ENCODE measurements at regions not wholly inside any gene's neighbourhood (a gene's known extent, or its start where the extent isn't known, plus 50 kb on each side); places are given as distances from the start of the nearest gene placed in this dataset.

- DNase-seq = no peak
- intact Hi-C loops (cut with DNase I, micrococcal nuclease) = no loop called here
- ATAC-seq = no peak
These were observed 1033.9 kb downstream of the NLGN4X start for GRCh38 chrX:5194806-5195205.

GRCh38 chrX:5180135-5180741, 1048.4 kb downstream of the NLGN4X start:
- no peak for ATAC-seq
- no peak for DNase-seq
- intact Hi-C loops (cut with DNase I, micrococcal nuclease) = no loop called here

- no peak for DNase-seq
- intact Hi-C loops (cut with DNase I, micrococcal nuclease) = no loop called here
- ATAC-seq = no peak
These were observed 1051.9 kb downstream of the NLGN4X start for GRCh38 chrX:5176766-5177165.

DNA sequence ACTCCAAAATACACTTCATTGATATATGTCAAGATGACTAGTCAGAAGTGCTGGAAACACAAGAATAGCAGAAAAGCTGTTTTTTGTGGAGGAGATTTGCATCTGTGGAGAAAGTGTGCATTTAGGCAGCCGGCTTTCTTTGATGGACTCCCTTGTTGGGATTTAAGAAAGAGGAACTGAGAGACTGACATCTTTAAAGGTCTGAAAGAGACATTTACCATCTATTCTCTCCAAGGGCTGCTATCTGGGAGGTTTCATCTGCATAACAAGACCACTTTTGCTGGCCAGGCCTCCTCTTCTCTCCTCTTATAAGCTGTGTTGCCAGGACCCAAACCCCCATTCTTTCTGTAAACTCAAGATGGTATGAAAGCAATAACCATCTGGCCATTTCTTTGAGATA, 1065.0 kb downstream of the NLGN4X start:
- DNase-seq (no peak), ATAC-seq (no peak)
- intact Hi-C loops (cut with DNase I, micrococcal nuclease) = no loop called here

GRCh38 chrX:5155301-5155700, 1073.4 kb downstream of the NLGN4X start:
- ATAC-seq (no peak), DNase-seq (no peak)
- intact Hi-C loops (cut with DNase I, micrococcal nuclease) = no loop called here

DNA sequence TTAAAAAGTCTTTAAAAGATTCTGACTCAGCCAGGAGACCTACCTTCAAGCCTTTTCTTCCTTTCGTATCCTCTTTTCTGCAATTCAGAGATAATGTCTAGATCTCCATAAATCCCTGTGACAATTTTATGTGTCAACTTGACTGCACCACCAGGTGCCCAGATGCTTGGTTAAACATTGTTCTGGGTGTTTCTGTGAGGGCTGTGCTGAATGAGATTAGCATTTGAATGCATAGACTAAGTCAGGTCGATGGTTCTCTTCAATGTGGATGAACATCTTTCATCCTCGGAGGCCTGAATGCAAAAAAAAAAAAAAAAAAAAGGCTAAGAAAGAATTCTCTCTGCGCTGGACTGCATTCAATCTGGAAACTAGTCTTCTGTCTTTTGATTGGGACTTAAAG, 1082.7 kb downstream of the NLGN4X start:
- intact Hi-C loops (cut with DNase I, micrococcal nuclease) = no loop called here
- no peak for ATAC-seq
- DNase-seq = no peak

DNA sequence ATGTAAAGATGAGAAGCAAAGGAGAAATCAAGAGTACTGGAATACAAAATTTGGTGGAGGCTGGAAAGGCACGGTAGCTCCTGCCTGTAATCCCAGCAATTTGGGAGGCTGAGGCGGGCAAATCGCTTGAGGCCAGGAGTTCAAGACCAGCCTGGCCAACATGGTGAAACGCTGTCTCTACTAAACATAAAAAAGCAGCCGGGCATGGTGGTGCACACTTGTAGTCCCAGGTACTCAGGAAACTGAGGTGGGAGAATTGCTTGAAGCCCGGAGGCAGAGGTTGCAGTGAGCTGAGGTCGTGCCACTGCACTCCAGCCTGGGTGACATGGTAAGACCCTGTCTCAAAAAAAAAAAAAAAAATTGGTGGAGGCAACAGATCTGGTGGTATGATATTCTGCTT, 1086.0 kb downstream of the NLGN4X start:
- intact Hi-C loops (cut with DNase I, micrococcal nuclease) = no loop called here
- ATAC-seq = no peak
- DNase-seq = no peak

DNA sequence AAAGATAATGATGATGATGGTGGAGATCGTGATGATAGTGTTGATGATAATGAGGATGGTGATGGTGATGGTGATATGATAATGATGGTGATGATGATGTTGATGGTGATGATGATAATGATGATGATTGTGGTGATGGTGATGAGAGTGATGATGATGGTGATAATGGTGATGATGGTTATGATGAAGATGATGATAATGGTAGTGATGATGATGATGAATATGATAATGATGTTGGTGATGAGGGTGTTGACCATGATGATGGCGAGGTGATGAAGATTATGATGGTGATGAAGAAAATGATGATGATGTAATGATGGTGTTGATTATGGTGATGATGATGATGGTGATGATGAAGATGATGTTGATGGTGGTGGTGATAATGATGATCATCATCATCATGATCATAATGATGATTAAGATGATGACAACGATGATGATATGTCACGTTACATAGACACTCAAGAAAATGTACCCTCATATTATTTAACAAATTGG, 1106.4 kb downstream of the NLGN4X start:
- intact Hi-C loops (cut with DNase I, micrococcal nuclease) = no loop called here
- ATAC-seq = no peak
- no peak for DNase-seq

DNA sequence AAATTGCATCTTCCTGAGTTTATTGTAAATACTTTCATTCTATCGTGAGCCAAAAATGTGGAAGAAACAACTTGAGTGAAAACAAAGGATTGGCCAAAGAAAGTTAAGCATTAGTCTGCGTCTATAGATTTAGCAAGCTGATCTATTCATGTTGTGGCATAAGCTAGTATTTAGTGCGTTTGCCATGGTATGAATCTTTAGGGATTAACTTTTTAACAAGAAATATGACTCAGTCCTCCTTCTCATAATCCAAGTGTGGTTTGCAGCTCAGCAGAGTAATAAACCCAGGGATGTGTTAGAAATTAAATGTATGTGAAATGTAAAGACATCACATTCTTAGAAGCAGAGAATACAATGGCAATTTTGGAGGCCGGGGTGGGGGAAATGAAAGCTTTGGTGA, 1110.9 kb downstream of the NLGN4X start:
- DNase-seq (no peak), ATAC-seq (no peak)
- intact Hi-C loops (cut with DNase I, micrococcal nuclease) = loop anchor here in 1 of 2 donors (10.0 kb wide), 1 partner anchor 573 kb away; no protein-coding TSS in a partner anchor

DNA sequence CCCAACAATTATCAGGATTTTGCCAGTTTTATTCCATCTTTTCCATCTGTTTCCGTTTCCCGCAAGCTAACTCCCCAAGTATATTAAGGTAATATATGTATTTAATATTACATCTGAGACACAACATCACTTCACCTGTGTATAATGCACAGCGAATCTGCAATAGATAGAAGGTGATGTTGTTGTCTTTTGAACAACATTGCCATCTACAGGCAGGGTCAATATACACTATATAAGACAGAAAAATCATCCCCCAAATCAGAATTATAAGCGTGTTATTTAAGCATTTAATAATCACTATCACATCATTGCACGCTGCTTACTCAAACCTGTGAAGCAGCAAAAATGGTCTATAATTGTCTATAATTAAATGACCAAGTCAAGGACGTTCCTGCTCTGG, 1115.5 kb downstream of the NLGN4X start:
- no peak for ATAC-seq
- intact Hi-C loops (cut with DNase I, micrococcal nuclease) = loop anchor here in 1 of 2 donors (10.0 kb wide), 1 partner anchor 568 kb away; no protein-coding TSS in a partner anchor

DNA sequence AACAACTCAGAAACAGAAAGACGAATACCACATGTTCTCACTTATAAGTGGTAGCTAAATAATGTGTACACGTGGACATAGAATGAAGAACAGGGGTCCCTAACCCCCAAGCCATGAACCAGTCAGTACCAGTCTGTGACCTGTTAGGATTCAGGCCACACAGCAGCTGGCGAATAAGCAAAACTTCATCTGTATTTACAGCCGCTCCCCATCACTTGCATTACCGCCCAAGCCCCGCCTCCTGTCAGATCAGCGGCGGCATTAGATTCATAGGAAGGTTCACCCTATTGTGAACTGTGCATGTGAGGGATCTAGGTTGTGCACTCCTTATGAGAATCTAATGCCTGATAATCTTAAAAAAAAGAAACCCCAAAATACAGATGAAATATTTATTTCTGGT, 1128.7 kb downstream of the NLGN4X start:
- DNase-seq = no peak
- no peak for ATAC-seq
- intact Hi-C loops (cut with DNase I, micrococcal nuclease) = no loop called here

More for the DNA sequence above, 1115.5 kb downstream of the NLGN4X start:
- no peak for DNase-seq

DNA sequence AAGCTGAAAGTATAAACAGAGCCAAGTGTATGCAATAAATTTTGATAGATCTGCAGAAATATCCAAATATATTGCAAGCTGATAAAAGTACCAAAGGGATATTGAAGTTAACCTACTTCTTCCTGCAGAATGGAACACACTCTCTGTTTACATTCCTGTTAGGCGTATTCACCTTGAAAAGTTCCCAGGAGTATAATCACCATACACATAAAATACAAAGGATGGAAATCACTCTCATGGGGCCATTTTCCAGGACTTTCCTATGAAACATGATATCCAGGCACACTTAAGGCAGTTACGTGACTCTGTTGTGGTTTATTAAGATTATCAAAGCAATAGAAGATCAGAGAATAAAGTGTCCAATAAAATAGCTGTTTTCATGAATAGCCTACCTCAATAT, 1142.3 kb downstream of the NLGN4X start:
- ATAC-seq (no peak), DNase-seq (no peak)
- intact Hi-C loops (cut with DNase I, micrococcal nuclease) = no loop called here

- intact Hi-C loops (cut with DNase I, micrococcal nuclease) = no loop called here
- DNase-seq = no peak
These were observed 1144.4 kb downstream of the NLGN4X start for GRCh38 chrX:5084279-5084678.

GRCh38 chrX:5082705-5083104, 1146.0 kb downstream of the NLGN4X start:
- intact Hi-C loops (cut with DNase I, micrococcal nuclease) = no loop called here
- DNase-seq = no peak
- ATAC-seq = no peak

More at GRCh38 chrX:5084279-5084678, 1144.4 kb downstream of the NLGN4X start:
- ATAC-seq = no peak

DNA sequence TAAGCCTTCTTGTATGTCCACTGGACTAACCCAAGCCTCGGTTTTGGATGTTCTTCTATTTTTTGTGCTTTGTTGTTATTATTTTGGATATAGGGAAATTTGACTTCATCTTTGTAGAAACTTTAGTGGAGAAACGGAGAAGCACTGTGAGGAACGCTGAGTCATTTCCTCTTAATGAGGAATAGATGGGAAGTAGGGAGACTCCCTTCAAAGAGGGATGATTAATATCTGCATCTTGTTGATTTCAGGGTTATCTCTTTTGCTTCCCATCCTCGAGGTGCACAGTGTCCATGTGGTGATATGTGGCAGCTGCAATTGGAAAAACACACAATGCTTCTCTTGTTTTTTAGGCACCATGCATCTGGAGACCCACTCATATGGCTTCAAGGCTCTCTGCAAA, 1147.9 kb downstream of the NLGN4X start:
- no peak for DNase-seq
- no peak for ATAC-seq
- intact Hi-C loops (cut with DNase I, micrococcal nuclease) = no loop called here

DNA sequence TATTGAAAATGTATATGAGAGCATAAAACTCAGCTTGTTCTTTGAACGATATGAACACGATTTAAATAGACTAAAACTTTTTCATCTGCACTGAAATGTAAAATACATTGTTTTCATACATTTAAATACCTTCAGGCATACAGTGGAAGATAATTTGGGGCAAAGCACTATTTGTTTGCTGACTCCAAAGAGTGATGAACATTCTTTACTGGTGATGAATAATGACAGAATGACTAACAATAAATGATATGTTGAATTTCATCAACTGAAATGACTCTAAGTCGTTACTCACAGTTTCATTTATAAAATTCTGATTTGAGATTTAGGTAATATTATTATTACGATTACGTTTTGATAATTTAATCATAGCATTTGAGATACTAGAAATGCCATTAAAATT, 1160.1 kb downstream of the NLGN4X start:
- no peak for ATAC-seq
- intact Hi-C loops (cut with DNase I, micrococcal nuclease) = no loop called here

GRCh38 chrX:5057786-5058185, 1170.9 kb downstream of the NLGN4X start:
- DNase-seq = no peak
- no peak for ATAC-seq
- intact Hi-C loops (cut with DNase I, micrococcal nuclease) = no loop called here

More for the DNA sequence above, 1160.1 kb downstream of the NLGN4X start:
- DNase-seq = no peak

DNA sequence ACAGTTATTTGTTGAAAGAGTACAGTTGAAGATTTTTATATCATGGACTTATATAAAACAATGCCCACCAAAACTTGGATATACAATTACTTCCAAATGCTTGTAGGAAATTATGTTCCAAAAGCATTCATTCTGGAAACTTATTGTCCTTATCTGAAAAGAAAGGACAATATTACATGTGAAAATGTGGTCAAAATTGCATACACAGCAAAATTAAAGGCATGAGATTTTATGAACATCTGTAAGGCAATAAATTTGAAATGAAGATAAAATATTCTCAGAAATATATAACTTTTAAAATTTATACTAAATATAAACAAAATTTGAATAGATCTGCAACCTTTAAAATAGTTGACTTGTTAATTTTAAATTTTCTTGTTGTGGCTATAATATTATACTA, 1173.8 kb downstream of the NLGN4X start:
- intact Hi-C loops (cut with DNase I, micrococcal nuclease) = no loop called here
- DNase-seq (no peak), ATAC-seq (no peak)

DNA sequence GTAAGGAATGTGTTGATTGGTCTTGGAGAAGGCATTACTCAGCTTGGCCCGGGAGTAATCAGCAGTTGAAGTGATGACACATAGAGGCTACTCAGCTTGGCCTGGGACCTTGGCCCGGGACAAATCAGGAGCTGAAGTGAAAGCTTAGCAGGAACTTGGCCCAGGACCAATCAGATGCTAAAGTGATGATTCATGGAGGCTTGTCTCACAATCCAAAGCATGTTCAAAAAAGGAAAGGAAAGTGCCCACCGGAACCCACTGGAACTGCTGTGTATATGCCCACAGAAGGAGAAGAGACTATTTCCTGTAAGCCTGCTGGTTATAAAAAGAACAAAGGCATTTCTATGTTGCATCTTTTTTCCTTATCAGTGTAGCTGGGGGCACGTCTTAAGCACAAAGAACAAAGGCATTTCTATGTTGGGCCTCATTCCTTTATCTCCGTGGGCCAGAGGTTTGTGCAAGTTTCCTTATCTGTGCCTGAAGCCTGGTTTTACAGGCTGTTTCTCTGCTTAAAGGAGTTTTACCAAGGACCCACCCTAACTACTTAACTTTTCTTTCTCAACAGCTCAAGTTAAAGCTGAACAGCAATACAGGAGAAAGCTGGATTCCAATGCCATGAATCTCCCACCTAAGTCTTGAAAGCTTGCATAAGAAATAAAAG, 1176.7 kb downstream of the NLGN4X start:
- ATAC-seq (no peak), DNase-seq (peak; percentile 11 to 57)
- intact Hi-C loops (cut with DNase I, micrococcal nuclease) = no loop called here

DNA sequence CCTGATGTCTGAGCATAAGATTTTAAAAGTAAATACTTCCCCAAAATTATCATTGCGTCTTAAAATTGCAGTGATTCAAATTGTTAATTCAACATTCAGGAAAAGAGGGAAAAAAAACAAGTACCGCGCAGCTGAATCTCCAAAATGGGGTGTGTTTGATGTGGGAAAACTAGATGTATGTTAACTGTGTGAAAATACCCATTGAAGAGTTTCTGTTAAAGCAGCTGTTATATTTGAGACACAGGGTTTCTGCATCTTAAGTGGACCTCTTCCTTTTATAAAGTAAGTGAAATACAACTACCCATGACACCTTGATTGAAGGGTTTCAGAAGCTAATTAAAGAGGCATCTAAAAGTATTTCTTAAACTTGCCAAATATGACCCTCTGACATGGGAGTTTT, 1186.1 kb downstream of the NLGN4X start:
- intact Hi-C loops (cut with DNase I, micrococcal nuclease) = no loop called here
- ATAC-seq (no peak), DNase-seq (no peak)

DNA sequence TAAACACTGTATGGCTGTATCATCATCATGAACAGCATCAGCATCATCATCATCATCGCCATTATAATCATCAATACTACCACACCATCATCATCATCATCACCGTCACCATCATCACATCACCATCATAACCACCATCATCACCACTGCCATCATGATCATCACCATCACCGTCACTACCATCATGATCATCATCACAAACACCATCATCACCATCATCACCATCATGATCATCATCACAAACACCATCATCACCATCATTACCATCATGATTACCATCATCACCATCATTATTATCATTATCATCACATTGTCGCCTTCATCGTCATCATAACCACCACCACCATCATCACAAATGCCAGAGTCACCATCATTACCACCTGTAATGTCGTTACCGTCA, 1196.9 kb downstream of the NLGN4X start:
- ATAC-seq (no peak), DNase-seq (no peak)
- intact Hi-C loops (cut with DNase I, micrococcal nuclease) = no loop called here
